ENCODE measurements at regions not wholly inside any gene's neighbourhood (a gene's known extent, or its start where the extent isn't known, plus 50 kb on each side); places are given as distances from the start of the nearest gene placed in this dataset.
A peak's percentile ranks its signal among the peaks of the same experiment; 100 is the strongest.
"Not testable (repeated sequence)": the region's sequence is repeated elsewhere in the genome, so short reads cannot be mapped to it uniquely, and the experiment has no call there.

- not testable (repeated sequence) for DNase-seq, H3K27me3 Mint-ChIP-seq, H3K4me3 Mint-ChIP-seq
- Mint-ChIP-seq H3K36me3 (peaks cover 60% of the 10 kb centered on the region), H3K27ac (peak overlapping the region; percentile 89), H3K9me3 (peaks cover 31% of the 10 kb centered on the region), H3K4me1 (peaks cover 42% of the 10 kb centered on the region)
These were observed 1093.1 kb upstream of the DEFB115 start for GRCh38 chr20:30164389-30164788.

GRCh38 chr20:30167540-30167939 is 1089.9 kb upstream of the DEFB115 start:
- Mint-ChIP-seq H3K27ac (peak overlapping the region; percentile 58), H3K4me3 (peak overlapping the region; percentile 61)
- DNase-seq = no peak

GRCh38 chr20:30168025-30168799 is 1089.3 kb upstream of the DEFB115 start:
- peaks cover 28% of the 10 kb centered on the region for H3K9me3 Mint-ChIP-seq
- H3K27ac Mint-ChIP-seq = no peak overlapping the region
- peak overlapping the region; percentile 61 for H3K4me3 Mint-ChIP-seq
- H3K4me1 Mint-ChIP-seq = peaks cover 33% of the 10 kb centered on the region
- peaks cover 43% of the 10 kb centered on the region for H3K36me3 Mint-ChIP-seq
- H3K27me3 Mint-ChIP-seq = no peaks in the 10 kb centered on the region
- DNase-seq = peak; percentile 64

More at GRCh38 chr20:30167540-30167939, 1089.9 kb upstream of the DEFB115 start:
- peaks cover 35% of the 10 kb centered on the region for H3K4me1 Mint-ChIP-seq
- no peaks in the 10 kb centered on the region for H3K27me3 Mint-ChIP-seq
- peaks cover 47% of the 10 kb centered on the region for H3K36me3 Mint-ChIP-seq
- H3K9me3 Mint-ChIP-seq = peaks cover 28% of the 10 kb centered on the region

- Mint-ChIP-seq H3K27ac (no peak overlapping the region), H3K36me3 (peaks cover 39% of the 10 kb centered on the region), H3K4me3 (no peak overlapping the region), H3K27me3 (no peaks in the 10 kb centered on the region), H3K4me1 (peaks cover 28% of the 10 kb centered on the region), H3K9me3 (peaks cover 28% of the 10 kb centered on the region)
- DNase-seq = no peak
These were observed 1088.7 kb upstream of the DEFB115 start for GRCh38 chr20:30168800-30169138.

GRCh38 chr20:30175681-30176080 is 1081.8 kb upstream of the DEFB115 start:
- peaks cover 4% of the 10 kb centered on the region for H3K4me1 Mint-ChIP-seq
- H3K9me3 Mint-ChIP-seq = peaks cover 2% of the 10 kb centered on the region
- DNase-seq = no peak
- no peaks in the 10 kb centered on the region for H3K27me3 Mint-ChIP-seq
- H3K4me3 Mint-ChIP-seq = no peak overlapping the region
- H3K27ac Mint-ChIP-seq = no peak overlapping the region
- H3K36me3 Mint-ChIP-seq = no peaks in the 10 kb centered on the region

- not testable (repeated sequence) for H3K9me3 Mint-ChIP-seq, H3K4me1 Mint-ChIP-seq, H3K27ac Mint-ChIP-seq, H3K27me3 Mint-ChIP-seq, DNase-seq, H3K36me3 Mint-ChIP-seq, H3K4me3 Mint-ChIP-seq
These were observed 1074.3 kb upstream of the DEFB115 start for GRCh38 chr20:30183124-30183523.

GRCh38 chr20:30191785-30192184 is 1065.7 kb upstream of the DEFB115 start:
- not testable (repeated sequence) for H3K9me3 Mint-ChIP-seq, H3K27ac Mint-ChIP-seq, H3K36me3 Mint-ChIP-seq, H3K4me1 Mint-ChIP-seq, DNase-seq, H3K27me3 Mint-ChIP-seq, H3K4me3 Mint-ChIP-seq

GRCh38 chr20:30234477-30234876 is 1023.0 kb upstream of the DEFB115 start:
- H3K4me1 Mint-ChIP-seq, DNase-seq: not testable (repeated sequence)

GRCh38 chr20:30275073-30275472 is 982.4 kb upstream of the DEFB115 start:
- not testable (repeated sequence) for H3K27ac Mint-ChIP-seq, H3K9me3 Mint-ChIP-seq, H3K36me3 Mint-ChIP-seq, H3K27me3 Mint-ChIP-seq, H3K4me3 Mint-ChIP-seq, DNase-seq
- H3K4me1 Mint-ChIP-seq = peaks cover 16% of the 10 kb centered on the region

More at GRCh38 chr20:30234477-30234876, 1023.0 kb upstream of the DEFB115 start:
- H3K27me3 Mint-ChIP-seq, H3K9me3 Mint-ChIP-seq, H3K36me3 Mint-ChIP-seq, H3K27ac Mint-ChIP-seq, H3K4me3 Mint-ChIP-seq: not testable (repeated sequence)

- DNase-seq = no peak
- H3K4me3 Mint-ChIP-seq = no peak overlapping the region
- H3K27ac Mint-ChIP-seq = no peak overlapping the region
- peaks cover 17% of the 10 kb centered on the region for H3K9me3 Mint-ChIP-seq
- H3K27me3 Mint-ChIP-seq = no peaks in the 10 kb centered on the region
- peaks cover 35% of the 10 kb centered on the region for H3K4me1 Mint-ChIP-seq
- H3K36me3 Mint-ChIP-seq = peaks cover 21% of the 10 kb centered on the region
These were observed 975.8 kb upstream of the DEFB115 start for GRCh38 chr20:30281584-30282197.

GRCh38 chr20:30283476-30284280 is 973.8 kb upstream of the DEFB115 start:
- Mint-ChIP-seq H3K36me3 (peaks cover 16% of the 10 kb centered on the region), H3K4me3 (peak overlapping the region; percentile 81), H3K9me3 (peaks cover 12% of the 10 kb centered on the region), H3K27ac (peak overlapping the region; percentile 86), H3K4me1 (peaks cover 35% of the 10 kb centered on the region)
- not testable (repeated sequence) for H3K27me3 Mint-ChIP-seq
- DNase-seq = peak; percentile 84

- Mint-ChIP-seq H3K4me3 (peak overlapping the region; percentile 81), H3K4me1 (peaks cover 36% of the 10 kb centered on the region), H3K27ac (peak overlapping the region; percentile 86), H3K9me3 (peaks cover 12% of the 10 kb centered on the region), H3K27me3 (no peaks in the 10 kb centered on the region), H3K36me3 (peaks cover 16% of the 10 kb centered on the region)
- no peak for DNase-seq
These were observed 973.1 kb upstream of the DEFB115 start for GRCh38 chr20:30284281-30284905.

GRCh38 chr20:30285677-30286076 is 971.8 kb upstream of the DEFB115 start:
- Mint-ChIP-seq H3K4me1 (peaks cover 35% of the 10 kb centered on the region), H3K36me3 (peaks cover 14% of the 10 kb centered on the region), H3K27me3 (no peaks in the 10 kb centered on the region), H3K27ac (no peak overlapping the region), H3K9me3 (peaks cover 8% of the 10 kb centered on the region), H3K4me3 (no peak overlapping the region)
- no peak for DNase-seq

GRCh38 chr20:30286157-30286556 is 971.3 kb upstream of the DEFB115 start:
- DNase-seq = no peak
- Mint-ChIP-seq H3K36me3 (peaks cover 14% of the 10 kb centered on the region), H3K27me3 (no peaks in the 10 kb centered on the region), H3K27ac (no peak overlapping the region), H3K4me3 (no peak overlapping the region), H3K4me1 (peaks cover 36% of the 10 kb centered on the region), H3K9me3 (peaks cover 3% of the 10 kb centered on the region)

GRCh38 chr20:30287459-30287858 is 970.0 kb upstream of the DEFB115 start:
- H3K9me3 Mint-ChIP-seq, H3K36me3 Mint-ChIP-seq, H3K27ac Mint-ChIP-seq, H3K4me3 Mint-ChIP-seq, H3K27me3 Mint-ChIP-seq, DNase-seq: not testable (repeated sequence)
- peaks cover 36% of the 10 kb centered on the region for H3K4me1 Mint-ChIP-seq
